ENCODE measurements at regions not wholly inside any gene's neighbourhood (a gene's known extent, or its start where the extent isn't known, plus 50 kb on each side); places are given as distances from the start of the nearest gene placed in this dataset.

DNA sequence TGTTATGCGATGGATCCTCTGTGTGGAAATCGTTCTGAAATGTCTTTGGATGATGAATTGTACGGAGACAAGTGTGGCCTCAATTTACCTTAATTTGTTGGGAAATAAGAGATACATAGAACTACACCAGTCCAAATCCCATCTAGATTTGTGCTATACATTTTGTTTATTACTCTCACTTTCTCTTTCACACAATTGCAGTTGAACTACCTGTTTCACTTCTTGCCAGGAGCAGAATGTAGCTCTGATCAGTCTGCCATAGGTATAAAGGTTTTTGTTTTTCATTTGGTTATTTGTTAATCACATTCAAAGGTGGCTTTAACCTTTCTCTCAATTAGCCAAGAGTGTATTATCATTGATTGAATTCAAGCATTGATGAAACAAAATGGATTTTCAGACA is 268.2 kb downstream of the SNAPC1 start:
- POLR2A ChIA-PET = no interaction called here
- CTCF ChIA-PET = no interaction called here
- no peak for TF ChIP-seq CTBP1 (IDR thresholded peaks at IDR 0.05; ENCODE audit: borderline replicate concordance)
- TF ChIP-seq HDGF (IDR thresholded peaks at IDR 0.05; ENCODE audit: borderline replicate concordance) = no peak
- no peak for TF ChIP-seq SP1 (IDR thresholded peaks at IDR 0.05)
- no peak for TF ChIP-seq ARNT (IDR thresholded peaks at IDR 0.05)
- TF ChIP-seq BHLHE40 (IDR thresholded peaks at IDR 0.05; ENCODE audit: borderline replicate concordance) = no peak
- TF ChIP-seq SUZ12 (IDR thresholded peaks at IDR 0.05) = no peak
- TF ChIP-seq FOXA1 (IDR thresholded peaks at IDR 0.05) = no peak
- DNase-seq (ENCODE audit: extremely low spot score) = no peak

DNA sequence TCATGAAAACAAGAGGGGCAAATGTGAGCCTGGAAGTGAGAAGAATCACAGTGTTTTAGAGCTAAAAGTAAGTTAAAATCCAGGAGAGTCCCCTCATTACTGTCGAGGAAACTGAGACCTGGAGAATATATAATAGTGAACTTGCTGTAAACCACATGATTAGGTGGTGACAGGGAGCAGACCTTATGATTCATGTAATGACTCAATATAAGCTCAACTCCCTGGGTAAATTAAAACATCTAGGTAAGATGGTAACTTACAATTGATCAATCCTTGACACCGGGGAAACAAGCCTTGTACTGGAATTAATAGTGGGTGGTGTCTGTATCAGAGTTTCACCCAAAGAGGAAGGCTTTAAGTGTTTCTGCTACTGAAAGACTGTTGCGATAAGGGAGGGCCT is 269.3 kb downstream of the SNAPC1 start:
- no peak for DNase-seq (ENCODE audit: extremely low spot score)
- TF ChIP-seq L3MBTL2 (conservative IDR thresholded peaks at IDR 0.05) (no peak), ELF4 (IDR thresholded peaks at IDR 0.05) (no peak)
- POLR2A ChIA-PET = no interaction called here
- CTCF ChIA-PET = no interaction called here

DNA sequence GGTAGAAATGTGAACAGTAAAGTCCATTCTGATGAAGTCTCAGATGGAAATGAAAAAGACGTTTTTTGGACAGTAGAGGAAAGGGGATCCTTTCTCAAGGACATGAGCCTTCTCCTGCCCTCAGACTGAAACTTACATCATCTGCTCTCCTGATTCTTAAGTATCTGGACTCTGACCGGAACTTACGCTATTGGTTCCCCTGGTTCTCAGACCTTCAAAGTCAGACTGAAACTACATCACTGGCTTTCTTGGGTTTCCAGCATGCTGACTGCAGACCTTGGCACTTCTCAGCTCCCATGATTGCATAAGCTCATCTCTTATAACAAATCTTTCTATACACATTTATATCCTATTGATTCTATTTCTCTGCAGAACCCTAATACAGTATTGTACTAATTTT is 291.0 kb downstream of the SNAPC1 start:
- POLR2A ChIA-PET = no interaction called here

DNA sequence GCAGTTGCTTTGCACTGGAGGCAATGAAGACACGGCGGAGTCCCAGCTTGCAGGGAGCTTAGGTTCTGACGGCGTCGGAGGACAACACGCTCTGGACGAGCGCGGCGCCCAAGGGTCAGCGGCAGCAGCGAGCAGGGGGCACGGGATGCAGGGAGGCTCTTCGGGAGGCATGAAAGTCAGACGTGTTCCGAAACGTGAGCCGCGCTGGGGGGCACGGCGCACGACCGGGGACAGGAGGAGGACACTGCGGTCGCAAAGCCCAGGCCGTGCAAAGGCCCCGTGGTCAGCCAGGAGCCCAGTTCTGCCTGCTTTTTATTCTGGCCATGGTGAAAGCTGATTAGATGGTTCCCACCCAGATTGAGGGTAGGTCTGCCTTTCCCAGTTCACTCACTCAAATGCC is 294.6 kb downstream of the SNAPC1 start:
- CTCF ChIA-PET = no interaction called here
- no peak for DNase-seq (ENCODE audit: extremely low spot score)
- POLR2A ChIA-PET = no interaction called here
- TF ChIP-seq ELF4 (IDR thresholded peaks at IDR 0.05) (no peak), FOXK2 (IDR thresholded peaks at IDR 0.05) (no peak), FOXM1 (IDR thresholded peaks at IDR 0.05; ENCODE audit: borderline replicate concordance) (no peak), SUZ12 (IDR thresholded peaks at IDR 0.05) (no peak), LEF1 (IDR thresholded peaks at IDR 0.05; ENCODE audit: borderline replicate concordance) (no peak), NFRKB (IDR thresholded peaks at IDR 0.05) (no peak), HDGF (IDR thresholded peaks at IDR 0.05; ENCODE audit: borderline replicate concordance) (no peak), L3MBTL2 (conservative IDR thresholded peaks at IDR 0.05) (no peak), FOXA1 (IDR thresholded peaks at IDR 0.05) (no peak), ZNF384 (IDR thresholded peaks at IDR 0.05) (no peak), CTBP1 (IDR thresholded peaks at IDR 0.05; ENCODE audit: borderline replicate concordance) (no peak)
- TF ChIP-seq, protein P1, sequence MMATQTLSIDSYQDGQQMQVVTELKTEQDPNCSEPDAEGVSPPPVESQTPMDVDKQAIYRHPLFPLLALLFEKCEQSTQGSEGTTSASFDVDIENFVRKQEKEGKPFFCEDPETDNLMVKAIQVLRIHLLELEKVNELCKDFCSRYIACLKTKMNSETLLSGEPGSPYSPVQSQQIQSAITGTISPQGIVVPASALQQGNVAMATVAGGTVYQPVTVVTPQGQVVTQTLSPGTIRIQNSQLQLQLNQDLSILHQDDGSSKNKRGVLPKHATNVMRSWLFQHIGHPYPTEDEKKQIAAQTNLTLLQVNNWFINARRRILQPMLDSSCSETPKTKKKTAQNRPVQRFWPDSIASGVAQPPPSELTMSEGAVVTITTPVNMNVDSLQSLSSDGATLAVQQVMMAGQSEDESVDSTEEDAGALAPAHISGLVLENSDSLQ (IDR thresholded peaks at IDR 0.05) = no peak

More for the DNA sequence above, 291.0 kb downstream of the SNAPC1 start:
- no peak for TF ChIP-seq TARDBP (IDR thresholded peaks at IDR 0.05)
- TF ChIP-seq ELF4 (IDR thresholded peaks at IDR 0.05) = no peak
- TF ChIP-seq NFRKB (IDR thresholded peaks at IDR 0.05) = no peak
- CTCF ChIA-PET = interaction anchor here (0.6 kb wide), 1 partner anchor 429 kb away, joined by 5 read pairs; no protein-coding TSS in a partner anchor
- DNase-seq (ENCODE audit: extremely low spot score) = no peak

DNA sequence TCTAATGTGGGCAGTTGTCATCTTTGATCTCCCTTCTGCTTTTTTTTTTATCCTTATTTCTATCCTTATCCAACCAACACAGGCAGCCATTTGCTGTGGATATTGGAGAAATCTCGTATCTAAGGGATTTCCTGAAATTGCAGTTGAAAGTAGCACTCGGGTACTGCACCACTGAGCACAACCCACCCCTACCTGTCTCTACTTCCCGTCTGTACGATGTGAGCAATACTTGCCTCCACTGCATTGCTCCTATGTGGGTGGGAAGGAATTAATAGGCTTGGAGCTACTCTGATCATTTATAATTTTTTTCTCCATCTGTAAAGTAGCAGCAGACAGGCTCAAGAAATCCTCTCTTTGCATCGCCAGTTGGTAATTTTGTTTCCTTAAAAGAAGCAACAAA is 300.4 kb downstream of the SNAPC1 start:
- DNase-seq (ENCODE audit: extremely low spot score) = no peak
- TF ChIP-seq FOXA1 (IDR thresholded peaks at IDR 0.05) (no peak), ZNF384 (IDR thresholded peaks at IDR 0.05) (no peak), SUZ12 (IDR thresholded peaks at IDR 0.05) (no peak), L3MBTL2 (conservative IDR thresholded peaks at IDR 0.05) (no peak), TARDBP (IDR thresholded peaks at IDR 0.05) (no peak), FOXK2 (IDR thresholded peaks at IDR 0.05) (no peak), NFRKB (IDR thresholded peaks at IDR 0.05) (no peak), ELF4 (IDR thresholded peaks at IDR 0.05) (no peak), CTBP1 (IDR thresholded peaks at IDR 0.05; ENCODE audit: borderline replicate concordance) (no peak), BHLHE40 (IDR thresholded peaks at IDR 0.05; ENCODE audit: borderline replicate concordance) (no peak), SP1 (IDR thresholded peaks at IDR 0.05) (no peak), FOXM1 (IDR thresholded peaks at IDR 0.05; ENCODE audit: borderline replicate concordance) (no peak), HDGF (IDR thresholded peaks at IDR 0.05; ENCODE audit: borderline replicate concordance) (no peak), ARNT (IDR thresholded peaks at IDR 0.05) (no peak), LEF1 (IDR thresholded peaks at IDR 0.05; ENCODE audit: borderline replicate concordance) (no peak)
- TF ChIP-seq, protein P1 (IDR thresholded peaks at IDR 0.05) = no peak
- ChIA-PET POLR2A (no interaction called here), CTCF (no interaction called here)

DNA sequence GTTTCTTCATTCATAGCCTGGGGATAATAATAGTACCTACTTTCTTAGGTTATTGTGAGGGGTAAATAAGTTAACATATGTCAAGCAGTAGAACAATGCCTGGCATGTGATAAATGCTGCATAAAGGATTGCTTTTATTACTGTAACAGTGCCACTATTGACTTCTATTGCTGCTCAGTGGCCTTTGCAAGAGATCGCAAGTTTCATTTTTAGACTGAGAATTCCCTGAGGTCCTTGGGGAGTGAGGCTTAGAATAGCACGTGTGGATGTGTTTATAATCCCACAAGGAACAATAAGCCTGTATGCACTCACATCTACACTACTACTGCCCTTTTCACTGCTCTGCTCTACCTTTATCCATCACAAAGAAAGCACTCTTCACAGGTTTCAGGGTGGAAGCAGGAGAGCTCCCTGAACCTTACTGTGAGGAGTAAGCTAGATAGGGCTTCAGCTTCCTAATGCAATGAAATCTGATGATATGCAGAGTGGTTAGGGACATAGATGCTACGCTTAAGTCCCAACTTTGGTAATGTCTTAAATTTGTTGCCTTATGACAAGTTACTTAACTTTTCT is 302.6 kb downstream of the SNAPC1 start:
- ChIA-PET POLR2A (no interaction called here), CTCF (no interaction called here)
- TF ChIP-seq HDGF (IDR thresholded peaks at IDR 0.05; ENCODE audit: borderline replicate concordance) (no peak), NFRKB (IDR thresholded peaks at IDR 0.05) (no peak), ELF4 (IDR thresholded peaks at IDR 0.05) (no peak), ZNF384 (IDR thresholded peaks at IDR 0.05) (no peak), BHLHE40 (IDR thresholded peaks at IDR 0.05; ENCODE audit: borderline replicate concordance) (no peak), LEF1 (IDR thresholded peaks at IDR 0.05; ENCODE audit: borderline replicate concordance) (no peak), L3MBTL2 (conservative IDR thresholded peaks at IDR 0.05) (no peak), FOXM1 (IDR thresholded peaks at IDR 0.05; ENCODE audit: borderline replicate concordance) (no peak), SUZ12 (IDR thresholded peaks at IDR 0.05) (no peak), TARDBP (IDR thresholded peaks at IDR 0.05) (no peak), CTBP1 (IDR thresholded peaks at IDR 0.05; ENCODE audit: borderline replicate concordance) (no peak), FOXK2 (IDR thresholded peaks at IDR 0.05) (no peak)
- TF ChIP-seq, protein P1 (IDR thresholded peaks at IDR 0.05) = no peak
- DNase-seq (ENCODE audit: extremely low spot score) = no peak

DNA sequence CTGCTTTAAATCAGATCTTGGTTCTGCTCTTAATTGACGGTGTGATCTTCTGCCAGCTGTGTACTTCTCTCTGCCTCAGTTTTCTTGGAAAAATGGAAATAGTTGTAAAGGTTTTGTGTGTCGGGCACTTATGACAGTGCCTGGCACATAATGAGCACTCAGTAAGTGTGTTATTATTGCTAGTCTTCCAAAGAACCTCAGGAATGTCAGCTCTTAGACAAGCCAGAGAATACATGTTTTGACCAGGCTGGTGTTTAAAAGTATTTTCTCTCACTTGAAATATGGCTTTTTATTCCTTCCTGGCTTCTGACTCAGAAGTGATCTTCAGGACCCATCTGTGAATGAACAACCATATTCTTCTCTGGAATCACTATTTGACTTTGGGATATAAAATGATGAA is 304.1 kb downstream of the SNAPC1 start:
- TF ChIP-seq FOXK2 (IDR thresholded peaks at IDR 0.05) (no peak), ELF4 (IDR thresholded peaks at IDR 0.05) (no peak), BHLHE40 (IDR thresholded peaks at IDR 0.05; ENCODE audit: borderline replicate concordance) (no peak), ZNF384 (IDR thresholded peaks at IDR 0.05) (no peak), FOXM1 (IDR thresholded peaks at IDR 0.05; ENCODE audit: borderline replicate concordance) (no peak), TARDBP (IDR thresholded peaks at IDR 0.05) (no peak), LEF1 (IDR thresholded peaks at IDR 0.05; ENCODE audit: borderline replicate concordance) (no peak), L3MBTL2 (conservative IDR thresholded peaks at IDR 0.05) (no peak), CTBP1 (IDR thresholded peaks at IDR 0.05; ENCODE audit: borderline replicate concordance) (no peak), FOXA1 (IDR thresholded peaks at IDR 0.05) (no peak)
- TF ChIP-seq, protein P1 (IDR thresholded peaks at IDR 0.05) = no peak
- CTCF ChIA-PET = interaction anchor here (0.6 kb wide), 1 partner anchor 12 kb away, joined by 4 read pairs; no protein-coding TSS in a partner anchor
- POLR2A ChIA-PET = interaction anchor here (0.6 kb wide), 1 partner anchor 11 kb away, joined by 3 read pairs; no protein-coding TSS in a partner anchor

More for the DNA sequence above, 304.1 kb downstream of the SNAPC1 start:
- no peak for DNase-seq (ENCODE audit: extremely low spot score)

Measured in HEK293T (cell line).